Activated CD8-positive, alpha-beta memory T cell treated with anti-CD3 and anti-CD28 coated beads, Interleukin-2, amount 50 U/mL, for 24 hours (primary cell): ENCODE measurements at regions not wholly inside any gene's neighbourhood (a gene's known extent, or its start where the extent isn't known, plus 50 kb on each side); places are given as distances from the start of the nearest gene placed in this dataset.
"Not testable (repeated sequence)": the region's sequence is repeated elsewhere in the genome, so short reads cannot be mapped to it uniquely, and the experiment has no call there.

Source experiments
- DNase-seq: peaks from one replicate; pipeline ENCODE4 v3.0.0-alpha.2; 2020; ENCODE audit errors: extremely low read depth

- DNase-seq: no peak
Measured at GRCh38 chr5:125950012-125950615, 473.1 kb upstream of the GRAMD2B start.

- DNase-seq: no peak
Measured at GRCh38 chr5:125961150-125961549, 462.1 kb upstream of the GRAMD2B start.

GRCh38 chr5:125965577-125965976 is 457.6 kb upstream of the GRAMD2B start:
- no peak for DNase-seq

- DNase-seq: no peak
Measured at GRCh38 chr5:125967576-125967975, 455.6 kb upstream of the GRAMD2B start.

- DNase-seq: no peak
Measured at GRCh38 chr5:125969011-125969813, 454.0 kb upstream of the GRAMD2B start.

- DNase-seq: no peak
Measured at GRCh38 chr5:125969814-125970171, 453.4 kb upstream of the GRAMD2B start.

- no peak for DNase-seq
Measured at GRCh38 chr5:125970631-125971307, 452.4 kb upstream of the GRAMD2B start.

GRCh38 chr5:125972706-125973105 is 450.5 kb upstream of the GRAMD2B start:
- DNase-seq: no peak

GRCh38 chr5:125974679-125975078 is 448.5 kb upstream of the GRAMD2B start:
- no peak for DNase-seq

- DNase-seq: no peak
Measured at GRCh38 chr5:125976421-125977000, 446.7 kb upstream of the GRAMD2B start.

- no peak for DNase-seq
Measured at GRCh38 chr5:125978015-125978414, 445.2 kb upstream of the GRAMD2B start.

GRCh38 chr5:125979636-125980035 is 443.6 kb upstream of the GRAMD2B start:
- no peak for DNase-seq

- DNase-seq: no peak
Measured at GRCh38 chr5:125981016-125981415, 442.2 kb upstream of the GRAMD2B start.

- no peak for DNase-seq
Measured at GRCh38 chr5:125987677-125988255, 435.4 kb upstream of the GRAMD2B start.

GRCh38 chr5:125992050-125992449 is 431.2 kb upstream of the GRAMD2B start:
- DNase-seq: no peak

GRCh38 chr5:125999271-126000030 is 423.8 kb upstream of the GRAMD2B start:
- not testable (repeated sequence) for DNase-seq

GRCh38 chr5:126000507-126000906 is 422.7 kb upstream of the GRAMD2B start:
- DNase-seq: no peak

GRCh38 chr5:126002222-126002897 is 420.8 kb upstream of the GRAMD2B start:
- DNase-seq: no peak

- DNase-seq: no peak
Measured at GRCh38 chr5:126003309-126003708, 419.9 kb upstream of the GRAMD2B start.

- no peak for DNase-seq
Measured at GRCh38 chr5:126004636-126005035, 418.6 kb upstream of the GRAMD2B start.

GRCh38 chr5:126007841-126008240 is 415.4 kb upstream of the GRAMD2B start:
- no peak for DNase-seq
